OCI-LY1 (cell line): ENCODE measurements at regions not wholly inside any gene's neighbourhood (a gene's known extent, or its start where the extent isn't known, plus 50 kb on each side); places are given as distances from the start of the nearest gene placed in this dataset.

ENCODE experiments used
- H2AFZ ChIP-seq: fragments of 200-600 bp; sonication (generic), shearing (Covaris generic); 2 replicates; pipeline ENCODE4 v1.6.0; 2014; ENCODE audit warnings: antibody characterized with exemption, mild to moderate bottlenecking, low read length
- H3F3A ChIP-seq: fragments of 200-600 bp; sonication (generic), shearing (Covaris generic); 2 replicates; pipeline ENCODE4 v1.6.0; 2014; ENCODE audit warnings: mild to moderate bottlenecking, antibody characterized with exemption, low read length, moderate library complexity; ENCODE audit not compliant: insufficient read depth
- H3K27ac ChIP-seq: fragments of 200-600 bp; sonication (generic); 2 replicates; pipeline ENCODE4 v1.5.1; 2014; ENCODE audit warnings: low read length, mixed run types, mild to moderate bottlenecking, low read depth; ENCODE audit not compliant: poor library complexity, severe bottlenecking
- H3K27me3 ChIP-seq: fragments of 200-600 bp; sonication (generic); 2 replicates; pipeline ENCODE4 v1.6.0; 2014; ENCODE audit warnings: antibody characterized with exemption, mild to moderate bottlenecking, low read length, moderate library complexity; ENCODE audit not compliant: insufficient read depth
- H3K36me3 ChIP-seq: fragments of 200-600 bp; sonication (generic); 2 replicates; pipeline ENCODE4 v1.6.1; 2014; ENCODE audit warnings: mild to moderate bottlenecking, antibody characterized with exemption, low read length, moderate library complexity, mixed read lengths; ENCODE audit not compliant: insufficient read depth
- H3K4me1 ChIP-seq: fragments of 200-600 bp; sonication (generic); 2 replicates; pipeline ENCODE4 v1.5.1; 2014; ENCODE audit warnings: mild to moderate bottlenecking, low read length, moderate library complexity; ENCODE audit not compliant: insufficient read depth, severe bottlenecking
- H3K4me2 ChIP-seq: fragments of 200-600 bp; sonication (generic), shearing (Covaris generic); 2 replicates; pipeline ENCODE4 v1.6.1; 2014; ENCODE audit warnings: low read length
- H3K4me3 ChIP-seq: fragments of 200-600 bp; sonication (generic); 2 replicates; pipeline ENCODE4 v1.5.1; 2014; ENCODE audit warnings: low read length, low read depth, mild to moderate bottlenecking, mixed read lengths; ENCODE audit not compliant: poor library complexity, severe bottlenecking
- H3K79me2 ChIP-seq: fragments of 200-600 bp; shearing (Covaris generic); 2 replicates; pipeline ENCODE4 v1.6.1; 2016; ENCODE audit warnings: mixed run types, low read length, mixed read lengths; ENCODE audit not compliant: insufficient read depth
- H3K9ac ChIP-seq: fragments of 200-600 bp; sonication (generic), shearing (Covaris generic); 2 replicates; pipeline ENCODE4 v1.6.1; 2014; ENCODE audit warnings: mild to moderate bottlenecking, low read length, mixed read lengths
- H3K9me2 ChIP-seq: fragments of 200-600 bp; sonication (generic), shearing (Covaris generic); 2 replicates; pipeline ENCODE4 v1.6.1; 2014; ENCODE audit warnings: low read depth, mild to moderate bottlenecking, low read length, mixed read lengths
- H3K9me3 ChIP-seq: fragments of 200-600 bp; shearing (Covaris generic); 2 replicates; pipeline ENCODE4 v1.6.1; 2014; ENCODE audit warnings: low read length, mixed read lengths
- H4K20me1 ChIP-seq: fragments of 200-600 bp; sonication (generic), shearing (Covaris generic); 2 replicates; pipeline ENCODE4 v1.6.0; 2016; ENCODE audit warnings: mild to moderate bottlenecking, low read length; ENCODE audit not compliant: insufficient read depth
- EZH2 ChIP-seq: fragments of 200-600 bp; sonication (generic), shearing (Covaris generic); IDR thresholded peaks from 2 replicates; pipeline ENCODE4 v1.8.0; 2017; ENCODE audit warnings: borderline replicate concordance, mixed run types, mild to moderate bottlenecking, antibody characterized with exemption, low read length, moderate library complexity, mixed read lengths
- TF ChIP-seq, protein P1 (sequence below): fragments of 200-600 bp; sonication (generic), shearing (Covaris generic); IDR thresholded peaks from 2 replicates; pipeline ENCODE4 v1.5.1; 2017; ENCODE audit warnings: mild to moderate bottlenecking, antibody characterized with exemption, low read length, moderate library complexity, mixed read lengths

DNA sequence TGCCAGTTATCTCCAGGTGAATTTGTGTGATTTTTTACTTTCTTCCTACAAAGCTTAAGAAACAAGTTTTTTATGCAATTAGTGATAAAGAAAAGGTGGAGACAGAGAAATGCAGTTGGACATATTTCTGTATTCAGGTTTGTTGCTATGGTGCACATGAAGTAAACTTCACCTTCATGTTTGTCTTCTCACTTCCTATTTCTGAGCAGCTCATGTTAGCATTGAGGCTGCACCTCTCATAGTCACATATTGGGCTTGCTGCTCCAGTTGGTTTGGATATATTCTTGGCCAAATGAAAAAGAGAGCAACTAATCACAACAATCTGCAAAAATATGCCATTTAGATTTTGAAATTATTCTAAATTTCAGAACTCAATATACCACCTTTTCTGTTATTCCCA lies 475.6 kb upstream of the ZWINT start:
- Histone ChIP-seq H3K9me2 (no peaks in the 10 kb centered on the region), H3K79me2 (no peaks in the 10 kb centered on the region), H3F3A (no peaks in the 10 kb centered on the region), H3K4me2 (no peak overlapping the region), H3K4me3 (no peak overlapping the region), H4K20me1 (no peaks in the 10 kb centered on the region), H3K9ac (no peak overlapping the region), H3K27me3 (no peaks in the 10 kb centered on the region), H3K4me1 (peaks cover 5% of the 10 kb centered on the region), H3K36me3 (no peaks in the 10 kb centered on the region), H3K27ac (no peak overlapping the region), H2AFZ (no peak overlapping the region), H3K9me3 (no peaks in the 10 kb centered on the region)
- TF ChIP-seq, protein P1, sequence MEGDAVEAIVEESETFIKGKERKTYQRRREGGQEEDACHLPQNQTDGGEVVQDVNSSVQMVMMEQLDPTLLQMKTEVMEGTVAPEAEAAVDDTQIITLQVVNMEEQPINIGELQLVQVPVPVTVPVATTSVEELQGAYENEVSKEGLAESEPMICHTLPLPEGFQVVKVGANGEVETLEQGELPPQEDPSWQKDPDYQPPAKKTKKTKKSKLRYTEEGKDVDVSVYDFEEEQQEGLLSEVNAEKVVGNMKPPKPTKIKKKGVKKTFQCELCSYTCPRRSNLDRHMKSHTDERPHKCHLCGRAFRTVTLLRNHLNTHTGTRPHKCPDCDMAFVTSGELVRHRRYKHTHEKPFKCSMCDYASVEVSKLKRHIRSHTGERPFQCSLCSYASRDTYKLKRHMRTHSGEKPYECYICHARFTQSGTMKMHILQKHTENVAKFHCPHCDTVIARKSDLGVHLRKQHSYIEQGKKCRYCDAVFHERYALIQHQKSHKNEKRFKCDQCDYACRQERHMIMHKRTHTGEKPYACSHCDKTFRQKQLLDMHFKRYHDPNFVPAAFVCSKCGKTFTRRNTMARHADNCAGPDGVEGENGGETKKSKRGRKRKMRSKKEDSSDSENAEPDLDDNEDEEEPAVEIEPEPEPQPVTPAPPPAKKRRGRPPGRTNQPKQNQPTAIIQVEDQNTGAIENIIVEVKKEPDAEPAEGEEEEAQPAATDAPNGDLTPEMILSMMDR: no peak
- no peak for TF ChIP-seq EZH2

- Histone ChIP-seq H3K9me3 (peaks cover 3% of the 10 kb centered on the region; the same call in 1 of the 2 replicates), H3K9ac (no peak overlapping the region), H3K4me1 (peaks cover 3% of the 10 kb centered on the region), H3K79me2 (no peaks in the 10 kb centered on the region), H3K27me3 (no peaks in the 10 kb centered on the region), H4K20me1 (no peaks in the 10 kb centered on the region), H3F3A (no peaks in the 10 kb centered on the region), H3K9me2 (no peaks in the 10 kb centered on the region), H3K4me2 (no peak overlapping the region), H3K27ac (no peak overlapping the region), H3K4me3 (no peak overlapping the region), H3K36me3 (no peaks in the 10 kb centered on the region), H2AFZ (no peak overlapping the region)
- TF ChIP-seq, protein P1: no peak
- TF ChIP-seq EZH2: no peak
Observed at GRCh38 chr10:56831681-56832080, 470.6 kb upstream of the ZWINT start.

DNA sequence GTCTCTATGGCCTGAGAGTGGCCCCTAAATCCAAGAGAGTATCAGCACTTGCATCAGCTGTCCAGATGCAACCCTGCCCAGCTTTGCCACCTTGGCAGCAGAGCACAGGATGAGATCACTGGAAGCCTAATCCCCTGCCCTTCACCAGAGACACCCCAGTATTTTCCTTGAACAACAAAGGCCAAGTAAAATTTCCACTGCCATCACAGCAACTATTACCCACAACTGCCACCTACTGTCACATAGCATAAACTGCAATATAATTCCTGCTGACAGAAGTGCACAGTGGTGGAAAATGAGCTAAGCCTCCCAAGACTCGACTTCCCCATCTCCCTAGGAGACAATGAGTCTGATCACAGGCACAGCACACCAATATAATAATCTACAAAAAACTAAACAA lies 462.8 kb upstream of the ZWINT start:
- no peaks in the 10 kb centered on the region for H3K79me2 ChIP-seq
- no peaks in the 10 kb centered on the region; the same call in 1 of the 2 replicates for H3K36me3 ChIP-seq
- H3K27me3 ChIP-seq: no peaks in the 10 kb centered on the region

More for the DNA sequence above, 462.8 kb upstream of the ZWINT start:
- H3K4me3 ChIP-seq: no peak overlapping the region
- no peaks in the 10 kb centered on the region for H3F3A ChIP-seq
- no peak overlapping the region for H3K27ac ChIP-seq
- H3K9me3 ChIP-seq: peaks cover 19% of the 10 kb centered on the region
- H4K20me1 ChIP-seq: no peaks in the 10 kb centered on the region
- TF ChIP-seq, protein P1: peak; percentile 74
- no peak for TF ChIP-seq EZH2
- no peak overlapping the region for H3K9ac ChIP-seq
- H2AFZ ChIP-seq: no peak overlapping the region
- no peak overlapping the region for H3K4me2 ChIP-seq
- H3K4me1 ChIP-seq: no peaks in the 10 kb centered on the region
- no peaks in the 10 kb centered on the region for H3K9me2 ChIP-seq
